Kidney capillary endothelial cell (primary cell): ENCODE measurements at regions not wholly inside any gene's neighbourhood (a gene's known extent, or its start where the extent isn't known, plus 50 kb on each side); places are given as distances from the start of the nearest gene placed in this dataset.
"Not testable (repeated sequence)": the region's sequence is repeated elsewhere in the genome, so short reads cannot be mapped to it uniquely, and the experiment has no call there.

Experiments used
- DNase-seq: peaks from one replicate; pipeline ENCODE4 v3.0.0-alpha.2; 2018; ENCODE audit warnings: low spot score

DNA sequence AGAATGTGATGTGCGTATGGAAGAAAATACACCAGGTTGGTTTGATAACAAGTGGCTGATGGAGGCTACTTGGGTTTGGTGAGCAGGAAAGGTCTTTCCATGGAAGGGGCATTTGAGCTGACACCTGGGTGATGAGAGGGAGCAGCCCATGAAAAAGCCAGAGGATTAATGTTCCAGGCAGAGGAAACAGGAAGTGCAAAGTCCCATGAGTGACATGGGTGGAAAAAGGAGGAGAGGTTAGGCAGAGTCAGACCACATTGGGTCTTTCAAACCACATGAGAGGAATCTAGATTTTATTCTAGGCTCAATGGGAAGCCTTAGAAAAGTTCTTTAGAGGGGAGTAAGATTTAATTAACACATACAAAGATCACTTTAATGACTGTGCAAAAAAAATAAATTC, 195.7 kb downstream of the LRATD1 start:
- no peak for DNase-seq

DNA sequence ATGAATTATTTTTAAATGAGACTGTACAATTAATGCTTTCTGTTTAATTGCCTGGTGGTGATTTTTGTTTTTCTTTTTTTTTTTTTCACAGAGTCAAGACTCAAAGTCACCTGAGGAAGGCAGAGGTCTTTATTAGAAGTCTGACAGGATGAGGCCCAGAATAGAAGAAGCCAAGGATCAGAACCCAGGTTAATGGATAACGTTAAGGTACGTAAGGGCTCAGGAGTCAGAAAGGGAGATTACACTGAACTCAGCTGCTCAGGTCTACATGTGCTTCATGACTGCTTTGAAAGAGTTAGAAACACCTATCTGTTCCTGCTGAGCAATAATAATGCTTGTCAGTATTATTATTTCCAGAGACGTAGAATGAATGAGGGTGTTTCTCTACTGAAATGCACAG, 196.5 kb downstream of the LRATD1 start:
- no peak for DNase-seq

DNA sequence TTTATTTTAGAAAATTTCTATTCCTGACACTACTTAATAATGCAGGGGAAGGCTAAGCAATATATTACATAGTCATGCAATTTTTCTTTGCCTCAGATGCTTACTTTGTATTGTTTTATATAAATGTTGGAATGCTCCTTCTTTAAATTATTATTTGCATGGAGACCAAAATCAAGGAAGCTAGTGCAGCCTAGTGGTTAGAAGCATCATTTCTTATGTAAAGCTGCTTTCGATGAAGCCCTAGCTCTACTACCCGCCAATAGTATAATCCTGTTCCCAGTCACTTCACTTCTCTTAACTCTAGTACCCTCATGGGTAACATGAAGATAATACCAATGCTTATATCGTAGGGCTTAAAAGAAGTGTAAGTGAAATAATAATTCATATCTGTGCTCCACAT, 198.9 kb downstream of the LRATD1 start:
- no peak for DNase-seq

- DNase-seq, result no peak
Observed at GRCh38 chr2:14843507-14844204, 211.1 kb downstream of the LRATD1 start.

- no peak for DNase-seq
Observed at GRCh38 chr2:14855751-14856150, 223.2 kb downstream of the LRATD1 start.

GRCh38 chr2:14861181-14861580, 228.7 kb downstream of the LRATD1 start:
- DNase-seq, result no peak

GRCh38 chr2:14866736-14867352, 234.3 kb downstream of the LRATD1 start:
- DNase-seq, result no peak

DNA sequence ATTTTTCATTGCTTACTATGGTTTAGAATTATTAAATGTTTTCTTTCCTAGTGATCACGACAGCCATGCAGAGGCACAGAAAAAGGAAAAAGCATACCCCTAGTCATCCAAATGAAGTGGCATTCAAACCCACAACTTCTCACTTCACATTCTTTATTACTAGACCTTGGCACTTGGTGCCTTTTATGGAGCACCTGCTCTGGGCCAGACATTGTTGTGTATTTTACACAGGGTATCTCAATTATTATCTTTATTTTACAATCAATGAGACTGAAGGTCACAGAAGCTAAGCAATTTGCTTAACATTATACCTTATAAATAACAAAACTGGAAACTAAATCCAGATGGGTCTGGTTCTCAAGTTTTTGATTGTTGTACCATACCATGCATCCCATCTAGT, 235.3 kb downstream of the LRATD1 start:
- DNase-seq, result no peak

- no peak for DNase-seq
Observed at GRCh38 chr2:14872779-14873325, 240.3 kb downstream of the LRATD1 start.

DNA sequence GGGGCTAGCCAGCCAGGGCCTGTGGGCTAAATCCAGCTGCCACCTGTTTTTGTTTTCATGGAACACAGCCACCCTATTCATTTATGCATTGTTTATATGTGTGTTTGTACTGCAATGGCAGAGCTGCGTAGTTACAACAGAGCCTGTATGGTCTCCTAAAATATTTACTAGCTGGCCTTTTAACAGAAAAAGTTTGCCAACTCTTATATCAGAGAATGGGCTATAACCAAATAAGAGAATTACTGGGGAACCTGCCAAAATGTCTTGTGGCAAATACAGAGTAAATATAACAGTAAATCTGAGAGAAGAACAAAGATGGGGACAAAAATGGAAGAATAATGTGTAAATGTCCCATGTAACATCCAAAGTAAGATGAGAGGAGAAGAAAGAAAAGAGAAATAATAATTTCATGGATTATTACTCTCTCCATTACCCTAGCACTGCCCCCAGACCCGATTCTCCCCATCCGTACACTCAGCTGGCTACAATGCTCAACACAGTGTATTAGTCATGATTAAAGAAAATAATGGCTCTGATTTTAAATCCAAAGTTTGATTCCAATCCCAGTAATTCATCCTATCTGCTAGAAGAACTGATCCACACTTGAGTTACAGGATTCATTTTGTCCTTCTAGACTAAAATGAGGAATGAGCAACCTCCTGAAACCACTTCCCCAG, 249.3 kb downstream of the LRATD1 start:
- no peak for DNase-seq

DNA sequence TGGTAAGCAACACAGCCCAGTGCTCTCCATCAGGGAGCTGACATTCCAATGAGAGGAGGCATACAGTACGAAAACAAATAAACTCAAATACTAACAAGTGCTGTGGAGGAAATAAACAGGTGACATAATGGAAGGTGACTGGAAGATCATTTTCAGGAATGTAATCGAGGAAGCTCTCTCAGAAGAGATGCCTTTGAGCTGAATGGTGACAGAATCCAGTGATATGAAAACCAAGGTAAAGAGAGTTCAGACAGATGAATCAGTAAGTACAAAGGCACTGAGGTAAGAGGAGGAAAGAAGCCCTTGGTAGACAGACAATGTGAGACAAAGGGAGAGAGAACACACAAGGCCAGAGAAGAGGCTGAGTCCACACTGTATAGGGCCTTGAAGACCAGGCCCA, 252.1 kb downstream of the LRATD1 start:
- no peak for DNase-seq

- DNase-seq, result no peak
Observed at GRCh38 chr2:14891546-14891945, 259.0 kb downstream of the LRATD1 start.

GRCh38 chr2:14896330-14897030, 264.0 kb downstream of the LRATD1 start:
- DNase-seq, result no peak

DNA sequence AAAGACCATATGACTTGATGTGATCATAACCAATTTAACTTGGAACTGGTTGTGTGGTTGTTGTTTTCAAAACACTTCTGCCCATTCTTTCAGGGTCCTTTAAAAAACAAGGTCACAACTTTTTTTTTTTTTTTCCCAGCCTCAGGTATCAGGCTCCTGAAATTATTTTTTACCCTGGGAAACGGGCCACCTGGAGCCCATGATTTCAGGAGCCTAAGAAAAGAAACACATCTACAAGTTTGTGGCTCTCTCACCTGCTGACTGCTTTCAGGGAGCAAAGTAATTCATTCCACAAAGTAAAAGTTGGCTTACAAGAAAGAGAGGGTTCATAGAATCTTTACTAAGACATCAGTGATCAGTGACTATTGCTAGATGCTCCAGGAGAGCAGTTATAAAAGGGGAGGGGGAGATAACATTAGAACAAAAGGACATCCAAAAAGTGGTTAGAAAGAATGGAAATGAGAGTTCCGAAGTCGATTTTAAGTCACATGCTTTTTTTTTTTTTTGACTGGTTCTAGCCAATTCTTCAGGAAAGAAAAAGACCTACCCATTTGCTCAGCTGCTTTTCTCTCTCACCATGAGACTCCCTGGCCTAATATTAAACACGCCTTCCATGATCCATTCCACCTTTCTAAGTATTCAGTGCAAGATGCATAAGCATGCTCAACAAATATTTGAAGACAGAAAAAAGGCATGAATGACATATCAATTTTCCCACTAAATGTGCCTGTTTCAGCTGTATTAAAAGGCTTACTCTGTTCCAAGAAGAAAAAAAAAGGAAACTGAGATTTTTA, 267.3 kb downstream of the LRATD1 start:
- no peak for DNase-seq

DNA sequence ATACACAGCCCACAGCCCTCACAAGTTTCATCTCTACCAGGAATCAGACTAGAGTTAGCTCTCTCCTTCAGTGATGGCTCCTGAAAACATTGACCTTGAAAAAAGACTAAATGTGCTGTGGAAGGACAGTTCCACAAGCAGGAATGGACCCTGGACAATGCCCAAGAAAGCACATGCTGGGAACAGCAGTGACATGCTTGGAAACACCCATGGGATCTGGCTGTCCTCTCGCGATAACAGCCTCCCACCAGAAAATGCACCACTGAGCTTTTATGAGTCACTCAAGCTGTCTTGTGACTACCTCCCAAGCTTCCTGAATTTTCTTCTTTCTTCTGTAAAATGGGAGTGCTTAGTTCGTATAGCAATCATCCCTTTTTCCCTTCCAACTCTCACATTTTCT, 269.2 kb downstream of the LRATD1 start:
- no peak for DNase-seq

DNA sequence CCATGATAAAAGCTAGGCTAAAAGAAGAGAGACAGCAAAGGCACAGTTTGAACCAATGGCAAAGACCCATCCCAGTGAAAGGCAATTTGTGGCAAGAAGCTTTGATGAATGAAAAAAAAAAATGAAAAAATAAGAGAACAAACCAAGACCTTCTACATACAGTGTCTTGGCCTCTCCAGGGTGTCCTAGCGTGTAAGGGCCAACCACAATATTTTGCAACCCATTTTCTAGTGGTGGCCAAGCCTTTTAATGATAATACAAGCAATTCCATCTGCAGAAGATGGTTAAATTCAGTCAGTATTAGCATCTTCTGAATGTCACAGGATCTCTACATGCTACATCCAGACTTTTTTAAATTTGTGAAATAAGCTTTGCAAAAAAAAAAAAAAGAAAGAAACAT, 270.4 kb downstream of the LRATD1 start:
- no peak for DNase-seq

- peak; percentile 2 for DNase-seq
Observed at GRCh38 chr2:14903709-14904374, 271.3 kb downstream of the LRATD1 start.

DNA sequence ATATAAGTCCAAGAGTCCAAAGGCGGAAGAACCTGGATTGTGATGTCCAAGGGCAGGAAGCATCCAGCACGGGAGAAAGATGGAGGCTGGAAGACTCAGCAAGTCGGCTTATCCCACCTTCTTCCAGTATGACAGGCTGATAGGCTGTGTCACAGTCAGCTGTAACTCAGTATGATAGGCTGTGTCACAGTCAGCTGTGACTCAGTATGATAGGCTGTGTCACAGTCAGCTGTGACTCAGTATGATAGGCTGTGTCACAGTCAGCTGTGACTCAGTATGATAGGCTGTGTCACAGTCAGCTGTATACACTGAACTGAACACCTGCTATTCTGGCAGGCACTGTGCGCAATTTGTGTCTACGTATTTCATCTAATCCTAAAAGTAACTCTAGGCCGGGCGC, 271.9 kb downstream of the LRATD1 start:
- DNase-seq, result not testable (repeated sequence)

- no peak for DNase-seq
Observed at GRCh38 chr2:14905571-14905970, 273.1 kb downstream of the LRATD1 start.

DNA sequence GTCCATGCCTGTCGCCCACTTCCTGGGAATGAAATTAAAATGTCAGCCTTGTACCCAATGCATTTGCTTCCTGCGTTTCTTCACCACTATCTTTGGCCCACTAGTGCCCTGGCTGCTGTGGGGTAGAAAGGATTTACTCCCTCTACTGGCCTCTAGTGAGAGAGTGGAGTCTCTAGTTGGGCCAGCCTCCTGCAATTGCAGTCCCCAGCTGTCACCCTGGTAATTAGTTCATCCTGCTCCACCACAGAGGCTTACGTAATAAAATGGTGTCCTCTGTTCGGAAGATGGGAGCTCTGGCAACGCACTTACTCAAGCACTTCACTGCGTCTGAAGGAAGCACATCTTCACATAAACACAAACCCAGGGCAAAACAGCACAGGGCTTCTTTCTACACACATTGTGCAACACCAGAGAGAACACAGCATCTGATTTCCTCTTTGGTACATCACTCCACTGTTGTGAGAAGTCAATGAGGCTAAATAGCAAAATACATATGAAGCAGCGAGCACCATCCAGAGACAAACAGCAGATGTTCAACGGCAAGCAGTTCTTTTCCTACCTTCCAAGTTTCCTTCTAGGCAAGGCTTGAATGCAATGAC, 274.6 kb downstream of the LRATD1 start:
- DNase-seq, result no peak

GRCh38 chr2:14909795-14910194, 277.3 kb downstream of the LRATD1 start:
- no peak for DNase-seq
